HEK293 (cell line): ENCODE measurements at regions not wholly inside any gene's neighbourhood (a gene's known extent, or its start where the extent isn't known, plus 50 kb on each side); places are given as distances from the start of the nearest gene placed in this dataset.

Source experiments
- CTCF ChIA-PET: fragments of 350-600 bp; formaldehyde crosslinking; extraction: SDS; loops from one replicate; lab custom pipeline; 2021; ENCODE audit warnings: antibody characterized with exemption; lab: Yijun Ruan, JAX
- POLR2A ChIA-PET: fragments of 300-600 bp; formaldehyde crosslinking; extraction: SDS; loops from one replicate; lab custom pipeline; 2020; ENCODE audit warnings: antibody characterized with exemption, inconsistent platforms; lab: Yijun Ruan, JAX
- H3K27ac ChIP-seq: fragments of 200-500 bp; sonication (Bioruptor generic); 2 replicates; pipeline ENCODE4 v1.5.1; 2014; ENCODE audit warnings: low read depth, low read length, control low read depth, inconsistent platforms; ENCODE audit errors: extremely low read depth
- H3K36me3 ChIP-seq, 2 experiments: fragments of 200-500 bp in 1 of 2; sonication (Bioruptor generic) in 1 of 2; 1 replicate in 1 of 2; 2 replicates in 1 of 2; pipeline ENCODE4 v1.5.1; 2014 to 2017; ENCODE audit warnings: inconsistent platforms in 2 of 2, low read length in 2 of 2; ENCODE audit not compliant: control insufficient read depth in 2 of 2, insufficient read depth in 1 of 2
- H3K4me1 ChIP-seq: fragments of 200-500 bp; sonication (Bioruptor generic); 2 replicates; pipeline ENCODE4 v1.5.1; 2014; ENCODE audit warnings: mild to moderate bottlenecking, low read length, inconsistent platforms; ENCODE audit not compliant: control insufficient read depth, insufficient read depth
- H3K4me3 ChIP-seq: 2 replicates; pipeline ENCODE4 v1.5.1; 2011; ENCODE audit warnings: low read depth, mild to moderate bottlenecking, control low read depth, low read length, moderate library complexity
- H3K9me3 ChIP-seq: fragments of 200-500 bp; sonication (Bioruptor generic); 2 replicates; pipeline ENCODE4 v1.5.1; 2014; ENCODE audit warnings: low read depth, low read length, inconsistent platforms; ENCODE audit not compliant: control insufficient read depth, insufficient read depth
- EGR2 ChIP-seq: fragments of 450-650 bp; formaldehyde crosslinking; IDR thresholded peaks from 2 replicates; pipeline ENCODE4 v1.5.1; 2016; ENCODE audit warnings: low read depth, missing biosample characterization, missing genetic modification characterization
- FEZF1 ChIP-seq: fragments of 450-650 bp; formaldehyde crosslinking; IDR thresholded peaks from 2 replicates; pipeline ENCODE4 v1.5.1; 2016; ENCODE audit warnings: missing biosample characterization, missing genetic modification characterization
- HOXC10 ChIP-seq: sonication (generic); formaldehyde crosslinking; IDR thresholded peaks from 2 replicates; pipeline ENCODE4 v1.8.1; 2023; ENCODE audit warnings: mild to moderate bottlenecking, missing genetic modification reagents
- IKZF3 ChIP-seq: fragments of 450-650 bp; IDR thresholded peaks from 2 replicates; pipeline ENCODE4 v1.5.0; 2018; ENCODE audit warnings: missing biosample characterization, mild to moderate bottlenecking, missing genetic modification characterization, moderate library complexity
- PRDM1 ChIP-seq: fragments of 450-650 bp; formaldehyde crosslinking; IDR thresholded peaks from 2 replicates; pipeline ENCODE4; 2016; ENCODE audit warnings: missing biosample characterization, missing genetic modification characterization
- ZFHX2 ChIP-seq: fragments of 450-650 bp; formaldehyde crosslinking; conservative IDR thresholded peaks from 2 replicates; pipeline ENCODE4 v1.5.1; 2016; ENCODE audit warnings: missing biosample characterization, missing genetic modification characterization
- ZNF140 ChIP-seq: fragments of 450-650 bp; formaldehyde crosslinking; IDR thresholded peaks from 2 replicates; pipeline ENCODE4 v1.5.1; 2016; ENCODE audit warnings: missing biosample characterization, missing genetic modification characterization
- ZNF544 ChIP-seq: fragments of 450-650 bp; formaldehyde crosslinking; IDR thresholded peaks from 2 replicates; pipeline ENCODE4 v1.5.0; 2017; ENCODE audit warnings: missing biosample characterization, missing genetic modification characterization
- ZNF776 ChIP-seq: fragments of 450-650 bp; formaldehyde crosslinking; IDR thresholded peaks from 2 replicates; pipeline ENCODE4 v1.5.0; 2017; ENCODE audit warnings: missing biosample characterization, missing genetic modification characterization, borderline replicate concordance
- ZNF791 ChIP-seq: fragments of 450-650 bp; formaldehyde crosslinking; IDR thresholded peaks from 2 replicates; pipeline ENCODE4 v1.5.1; 2016; ENCODE audit warnings: missing biosample characterization, missing genetic modification characterization
- ZXDB ChIP-seq: fragments of 450-650 bp; formaldehyde crosslinking; IDR thresholded peaks from 2 replicates; pipeline ENCODE4 v1.5.1; 2016; ENCODE audit warnings: missing biosample characterization, missing genetic modification characterization
- TF ChIP-seq, protein P1 (sequence below): fragments of 450-650 bp; formaldehyde crosslinking; IDR thresholded peaks from 2 replicates; pipeline ENCODE4 v1.5.1; 2017; ENCODE audit warnings: missing biosample characterization, missing genetic modification characterization
- TF ChIP-seq, protein P2 (sequence below): IDR thresholded peaks from 2 replicates; pipeline ENCODE4 v1.6.1; 2011; ENCODE audit warnings: mild to moderate bottlenecking, low read depth, low read length, borderline replicate concordance
- TF ChIP-seq, protein P3 (sequence below): fragments of 450-650 bp; formaldehyde crosslinking; IDR thresholded peaks from 2 replicates; pipeline ENCODE4 v1.5.1; 2016; ENCODE audit warnings: missing biosample characterization, missing genetic modification characterization
- TF ChIP-seq, protein P4 (sequence below): fragments of 450-650 bp; formaldehyde crosslinking; IDR thresholded peaks from 2 replicates; pipeline ENCODE4 v1.5.1; 2016; ENCODE audit warnings: missing biosample characterization, missing genetic modification characterization
- TF ChIP-seq, protein P5 (sequence below): fragments of 450-650 bp; formaldehyde crosslinking; IDR thresholded peaks from 2 replicates; pipeline ENCODE4 v1.5.1; 2016; ENCODE audit warnings: missing biosample characterization, missing genetic modification characterization
- TF ChIP-seq, protein P6 (sequence below): fragments of 450-650 bp; formaldehyde crosslinking; IDR thresholded peaks from 2 replicates; pipeline ENCODE4 v1.5.1; 2016; ENCODE audit warnings: missing biosample characterization, missing genetic modification characterization, low read depth

DNA sequence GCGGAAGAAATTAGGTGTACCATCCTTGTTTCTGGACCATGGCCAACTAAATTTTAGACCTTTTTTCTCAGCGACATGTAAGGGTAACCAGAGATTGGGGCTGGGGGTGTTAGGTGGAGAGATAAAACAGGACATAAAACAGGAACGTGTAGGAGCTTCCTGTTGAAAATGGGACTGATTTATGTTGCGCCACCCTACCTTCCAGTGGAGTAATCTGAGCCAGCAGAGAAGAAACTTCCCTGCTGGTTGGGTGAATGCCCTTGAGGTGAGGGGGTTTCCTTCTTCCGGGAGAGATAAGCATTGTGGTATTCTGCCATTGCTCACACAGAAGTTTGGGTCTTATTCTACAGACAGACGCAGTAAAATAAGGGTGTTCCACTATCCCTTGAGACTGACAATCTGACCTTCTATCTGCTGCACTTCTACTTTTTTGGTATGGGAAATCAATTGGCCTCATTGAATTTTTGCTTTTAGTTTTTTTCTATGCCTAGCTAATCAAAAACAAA is 417.6 kb downstream of the PCNX1 start:
- H3K36me3 ChIP-seq: no peaks in the 10 kb centered on the region; a peak in 1 of 3 replicates
- H3K9me3 ChIP-seq: no peaks in the 10 kb centered on the region
- ChIA-PET POLR2A (no interaction called here), CTCF (interaction anchor here (0.5 to 0.7 kb wide), 4 partner anchors 42 to 239 kb away, joined by 3 to 6 read pairs (median 4); no protein-coding TSS in a partner anchor)
- no peak overlapping the region for H3K27ac ChIP-seq
- TF ChIP-seq HOXC10 (CRISPR knock-in tag) (no peak), PRDM1 (tag by site-specific recombination) (0 out of 2 replicates have a peak, but pooled peaks have one; percentile 18), IKZF3 (tag by site-specific recombination) (peak; percentile 55), FEZF1 (tag by site-specific recombination) (peak; percentile 15; the same call in 1 of the 2 replicates), EGR2 (peak; percentile 52; the same call in 1 of the 2 replicates), ZXDB (tag by site-specific recombination) (peak; percentile 45; the same call in 1 of the 2 replicates), ZNF791 (tag by site-specific recombination) (no peak), ZNF140 (tag by site-specific recombination) (no peak), ZNF776 (no peak), ZFHX2 (peak; percentile 66), ZNF544 (no peak)
- TF ChIP-seq, protein P1, sequence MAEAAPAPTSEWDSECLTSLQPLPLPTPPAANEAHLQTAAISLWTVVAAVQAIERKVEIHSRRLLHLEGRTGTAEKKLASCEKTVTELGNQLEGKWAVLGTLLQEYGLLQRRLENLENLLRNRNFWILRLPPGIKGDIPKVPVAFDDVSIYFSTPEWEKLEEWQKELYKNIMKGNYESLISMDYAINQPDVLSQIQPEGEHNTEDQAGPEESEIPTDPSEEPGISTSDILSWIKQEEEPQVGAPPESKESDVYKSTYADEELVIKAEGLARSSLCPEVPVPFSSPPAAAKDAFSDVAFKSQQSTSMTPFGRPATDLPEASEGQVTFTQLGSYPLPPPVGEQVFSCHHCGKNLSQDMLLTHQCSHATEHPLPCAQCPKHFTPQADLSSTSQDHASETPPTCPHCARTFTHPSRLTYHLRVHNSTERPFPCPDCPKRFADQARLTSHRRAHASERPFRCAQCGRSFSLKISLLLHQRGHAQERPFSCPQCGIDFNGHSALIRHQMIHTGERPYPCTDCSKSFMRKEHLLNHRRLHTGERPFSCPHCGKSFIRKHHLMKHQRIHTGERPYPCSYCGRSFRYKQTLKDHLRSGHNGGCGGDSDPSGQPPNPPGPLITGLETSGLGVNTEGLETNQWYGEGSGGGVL (tag by site-specific recombination): 0 out of 2 replicates have a peak, but pooled peaks have one; percentile 24
- TF ChIP-seq, protein P2, sequence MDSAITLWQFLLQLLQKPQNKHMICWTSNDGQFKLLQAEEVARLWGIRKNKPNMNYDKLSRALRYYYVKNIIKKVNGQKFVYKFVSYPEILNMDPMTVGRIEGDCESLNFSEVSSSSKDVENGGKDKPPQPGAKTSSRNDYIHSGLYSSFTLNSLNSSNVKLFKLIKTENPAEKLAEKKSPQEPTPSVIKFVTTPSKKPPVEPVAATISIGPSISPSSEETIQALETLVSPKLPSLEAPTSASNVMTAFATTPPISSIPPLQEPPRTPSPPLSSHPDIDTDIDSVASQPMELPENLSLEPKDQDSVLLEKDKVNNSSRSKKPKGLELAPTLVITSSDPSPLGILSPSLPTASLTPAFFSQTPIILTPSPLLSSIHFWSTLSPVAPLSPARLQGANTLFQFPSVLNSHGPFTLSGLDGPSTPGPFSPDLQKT: no peak
- TF ChIP-seq, protein P3, sequence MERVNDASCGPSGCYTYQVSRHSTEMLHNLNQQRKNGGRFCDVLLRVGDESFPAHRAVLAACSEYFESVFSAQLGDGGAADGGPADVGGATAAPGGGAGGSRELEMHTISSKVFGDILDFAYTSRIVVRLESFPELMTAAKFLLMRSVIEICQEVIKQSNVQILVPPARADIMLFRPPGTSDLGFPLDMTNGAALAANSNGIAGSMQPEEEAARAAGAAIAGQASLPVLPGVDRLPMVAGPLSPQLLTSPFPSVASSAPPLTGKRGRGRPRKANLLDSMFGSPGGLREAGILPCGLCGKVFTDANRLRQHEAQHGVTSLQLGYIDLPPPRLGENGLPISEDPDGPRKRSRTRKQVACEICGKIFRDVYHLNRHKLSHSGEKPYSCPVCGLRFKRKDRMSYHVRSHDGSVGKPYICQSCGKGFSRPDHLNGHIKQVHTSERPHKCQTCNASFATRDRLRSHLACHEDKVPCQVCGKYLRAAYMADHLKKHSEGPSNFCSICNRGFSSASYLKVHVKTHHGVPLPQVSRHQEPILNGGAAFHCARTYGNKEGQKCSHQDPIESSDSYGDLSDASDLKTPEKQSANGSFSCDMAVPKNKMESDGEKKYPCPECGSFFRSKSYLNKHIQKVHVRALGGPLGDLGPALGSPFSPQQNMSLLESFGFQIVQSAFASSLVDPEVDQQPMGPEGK (tag by site-specific recombination): 0 out of 2 replicates have a peak, but pooled peaks have one; percentile 19
- TF ChIP-seq, protein P4, sequence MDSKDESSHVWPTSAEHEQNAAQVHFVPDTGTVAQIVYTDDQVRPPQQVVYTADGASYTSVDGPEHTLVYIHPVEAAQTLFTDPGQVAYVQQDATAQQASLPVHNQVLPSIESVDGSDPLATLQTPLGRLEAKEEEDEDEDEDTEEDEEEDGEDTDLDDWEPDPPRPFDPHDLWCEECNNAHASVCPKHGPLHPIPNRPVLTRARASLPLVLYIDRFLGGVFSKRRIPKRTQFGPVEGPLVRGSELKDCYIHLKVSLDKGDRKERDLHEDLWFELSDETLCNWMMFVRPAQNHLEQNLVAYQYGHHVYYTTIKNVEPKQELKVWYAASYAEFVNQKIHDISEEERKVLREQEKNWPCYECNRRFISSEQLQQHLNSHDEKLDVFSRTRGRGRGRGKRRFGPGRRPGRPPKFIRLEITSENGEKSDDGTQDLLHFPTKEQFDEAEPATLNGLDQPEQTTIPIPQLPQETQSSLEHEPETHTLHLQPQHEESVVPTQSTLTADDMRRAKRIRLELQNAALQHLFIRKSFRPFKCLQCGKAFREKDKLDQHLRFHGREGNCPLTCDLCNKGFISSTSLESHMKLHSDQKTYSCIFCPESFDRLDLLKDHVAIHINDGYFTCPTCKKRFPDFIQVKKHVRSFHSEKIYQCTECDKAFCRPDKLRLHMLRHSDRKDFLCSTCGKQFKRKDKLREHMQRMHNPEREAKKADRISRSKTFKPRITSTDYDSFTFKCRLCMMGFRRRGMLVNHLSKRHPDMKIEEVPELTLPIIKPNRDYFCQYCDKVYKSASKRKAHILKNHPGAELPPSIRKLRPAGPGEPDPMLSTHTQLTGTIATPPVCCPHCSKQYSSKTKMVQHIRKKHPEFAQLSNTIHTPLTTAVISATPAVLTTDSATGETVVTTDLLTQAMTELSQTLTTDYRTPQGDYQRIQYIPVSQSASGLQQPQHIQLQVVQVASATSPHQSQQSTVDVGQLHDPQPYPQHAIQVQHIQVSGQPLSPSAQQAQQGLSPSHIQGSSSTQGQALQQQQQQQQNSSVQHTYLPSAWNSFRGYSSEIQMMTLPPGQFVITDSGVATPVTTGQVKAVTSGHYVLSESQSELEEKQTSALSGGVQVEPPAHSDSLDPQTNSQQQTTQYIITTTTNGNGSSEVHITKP (tag by site-specific recombination): peak; percentile 63; the same call in 1 of the 2 replicates
- TF ChIP-seq, protein P5, sequence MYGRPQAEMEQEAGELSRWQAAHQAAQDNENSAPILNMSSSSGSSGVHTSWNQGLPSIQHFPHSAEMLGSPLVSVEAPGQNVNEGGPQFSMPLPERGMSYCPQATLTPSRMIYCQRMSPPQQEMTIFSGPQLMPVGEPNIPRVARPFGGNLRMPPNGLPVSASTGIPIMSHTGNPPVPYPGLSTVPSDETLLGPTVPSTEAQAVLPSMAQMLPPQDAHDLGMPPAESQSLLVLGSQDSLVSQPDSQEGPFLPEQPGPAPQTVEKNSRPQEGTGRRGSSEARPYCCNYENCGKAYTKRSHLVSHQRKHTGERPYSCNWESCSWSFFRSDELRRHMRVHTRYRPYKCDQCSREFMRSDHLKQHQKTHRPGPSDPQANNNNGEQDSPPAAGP (tag by site-specific recombination): no peak
- TF ChIP-seq, protein P6, sequence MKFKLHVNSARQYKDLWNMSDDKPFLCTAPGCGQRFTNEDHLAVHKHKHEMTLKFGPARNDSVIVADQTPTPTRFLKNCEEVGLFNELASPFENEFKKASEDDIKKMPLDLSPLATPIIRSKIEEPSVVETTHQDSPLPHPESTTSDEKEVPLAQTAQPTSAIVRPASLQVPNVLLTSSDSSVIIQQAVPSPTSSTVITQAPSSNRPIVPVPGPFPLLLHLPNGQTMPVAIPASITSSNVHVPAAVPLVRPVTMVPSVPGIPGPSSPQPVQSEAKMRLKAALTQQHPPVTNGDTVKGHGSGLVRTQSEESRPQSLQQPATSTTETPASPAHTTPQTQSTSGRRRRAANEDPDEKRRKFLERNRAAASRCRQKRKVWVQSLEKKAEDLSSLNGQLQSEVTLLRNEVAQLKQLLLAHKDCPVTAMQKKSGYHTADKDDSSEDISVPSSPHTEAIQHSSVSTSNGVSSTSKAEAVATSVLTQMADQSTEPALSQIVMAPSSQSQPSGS (tag by site-specific recombination): no peak
- peaks cover 13% of the 10 kb centered on the region for H3K4me1 ChIP-seq
- no peak overlapping the region for H3K4me3 ChIP-seq
